ENCODE measurements at regions not wholly inside any gene's neighbourhood (a gene's known extent, or its start where the extent isn't known, plus 50 kb on each side); places are given as distances from the start of the nearest gene placed in this dataset.
"Not testable (repeated sequence)": the region's sequence is repeated elsewhere in the genome, so short reads cannot be mapped to it uniquely, and the experiment has no call there.

DNA sequence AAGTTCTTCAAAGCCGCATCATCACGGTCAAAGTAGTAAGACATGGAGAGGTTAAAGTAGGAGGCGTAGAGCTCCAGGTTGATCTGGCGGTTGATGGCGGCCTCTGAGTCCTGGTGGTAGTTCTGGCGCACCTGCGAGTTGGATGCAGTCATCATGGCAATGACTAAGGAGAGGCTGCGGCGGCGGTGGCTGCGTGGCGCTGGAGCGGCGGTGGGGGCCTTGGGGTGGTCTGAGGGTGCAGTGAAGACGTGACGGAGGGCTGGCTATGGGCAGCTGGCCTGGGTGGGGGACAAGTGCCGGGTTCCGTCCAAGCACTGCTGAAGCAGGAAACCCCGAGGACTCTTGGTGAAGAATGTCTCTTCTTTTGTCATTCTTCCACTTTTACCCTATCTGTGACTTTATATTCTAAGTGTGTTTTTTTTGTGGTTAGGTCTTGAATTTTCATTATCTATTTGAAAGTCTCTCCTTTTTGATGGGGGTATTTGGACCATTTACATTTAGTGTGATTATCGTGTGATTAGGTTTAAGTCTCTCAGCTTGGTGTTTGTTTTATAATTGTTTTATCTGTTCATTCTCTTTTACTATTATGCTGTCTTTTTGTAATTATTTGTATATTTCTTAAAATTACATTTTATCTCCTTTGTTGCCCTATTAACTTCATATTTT is 94.6 kb downstream of the TFAP2B start:
- Histone ChIP-seq H3K9me3 (ENCODE audit: control insufficient read depth, low read depth, low read length) (peaks cover 2% of the 10 kb centered on the region), H3K79me2 (ENCODE audit: control insufficient read depth, insufficient read depth, low read length) (no peaks in the 10 kb centered on the region), H3K27me3 (ENCODE audit: control insufficient read depth, extremely low read depth, insufficient read depth, low read length) (no peaks in the 10 kb centered on the region), H3K36me3 (ENCODE audit: control insufficient read depth in 2 of 2, extremely low read depth in 1 of 2, insufficient read depth in 2 of 2, low read length in 2 of 2) (no peaks in the 10 kb centered on the region), H4K20me1 (ENCODE audit: control insufficient read depth, extremely low read depth, insufficient read depth, low read length) (no peaks in the 10 kb centered on the region), H3K4me1 (ENCODE audit: control insufficient read depth, extremely low read depth, insufficient read depth, low read length) (no peaks in the 10 kb centered on the region), H3K4me3 (ENCODE audit: control insufficient read depth in 2 of 3, extremely low read depth in 1 of 3, insufficient read depth in 2 of 3, low read depth in 1 of 3, low read length in 3 of 3) (no peak overlapping the region), H3K27ac (ENCODE audit: control insufficient read depth, insufficient read depth, low read length) (no peak overlapping the region), H3K9ac (ENCODE audit: control insufficient read depth, extremely low read depth, insufficient read depth, low read length) (no peak overlapping the region), H3K9me1 (ENCODE audit: control insufficient read depth, extremely low read depth, insufficient read depth, low read length) (no peaks in the 10 kb centered on the region), H3K4me2 (ENCODE audit: control insufficient read depth, extremely low read depth, insufficient read depth, low read depth, low read length) (no peak overlapping the region), H2AFZ (ENCODE audit: control insufficient read depth, low read length) (no peak overlapping the region)
- FAIRE-seq (no peak), DNase-seq (ENCODE audit: low read depth, low spot score) (no peak)
- dilution Hi-C loops (cut with MboI; ENCODE audit: extremely low pct_ligation_motif_present, low sequenced_read_pairs), result no loop called here
- TF ChIP-seq EZH2 (IDR thresholded peaks at IDR 0.05; ENCODE audit: low read length), result no peak
- TF ChIP-seq, protein P1, sequence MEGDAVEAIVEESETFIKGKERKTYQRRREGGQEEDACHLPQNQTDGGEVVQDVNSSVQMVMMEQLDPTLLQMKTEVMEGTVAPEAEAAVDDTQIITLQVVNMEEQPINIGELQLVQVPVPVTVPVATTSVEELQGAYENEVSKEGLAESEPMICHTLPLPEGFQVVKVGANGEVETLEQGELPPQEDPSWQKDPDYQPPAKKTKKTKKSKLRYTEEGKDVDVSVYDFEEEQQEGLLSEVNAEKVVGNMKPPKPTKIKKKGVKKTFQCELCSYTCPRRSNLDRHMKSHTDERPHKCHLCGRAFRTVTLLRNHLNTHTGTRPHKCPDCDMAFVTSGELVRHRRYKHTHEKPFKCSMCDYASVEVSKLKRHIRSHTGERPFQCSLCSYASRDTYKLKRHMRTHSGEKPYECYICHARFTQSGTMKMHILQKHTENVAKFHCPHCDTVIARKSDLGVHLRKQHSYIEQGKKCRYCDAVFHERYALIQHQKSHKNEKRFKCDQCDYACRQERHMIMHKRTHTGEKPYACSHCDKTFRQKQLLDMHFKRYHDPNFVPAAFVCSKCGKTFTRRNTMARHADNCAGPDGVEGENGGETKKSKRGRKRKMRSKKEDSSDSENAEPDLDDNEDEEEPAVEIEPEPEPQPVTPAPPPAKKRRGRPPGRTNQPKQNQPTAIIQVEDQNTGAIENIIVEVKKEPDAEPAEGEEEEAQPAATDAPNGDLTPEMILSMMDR (optimal IDR thresholded peaks at IDR 0.05 in 1 of 3, IDR thresholded peaks at IDR 0.05 in 1 of 3, conservative IDR thresholded peaks at IDR 0.05 in 1 of 3; ENCODE audit: extremely low read depth in 1 of 3, insufficient read depth in 2 of 3, low read length in 3 of 3), result no peak

- H3K9ac ChIP-seq (ENCODE audit: control insufficient read depth, extremely low read depth, insufficient read depth, low read length); H4K20me1 ChIP-seq (ENCODE audit: control insufficient read depth, extremely low read depth, insufficient read depth, low read length); DNase-seq (ENCODE audit: low read depth, low spot score); H3K27me3 ChIP-seq (ENCODE audit: control insufficient read depth, extremely low read depth, insufficient read depth, low read length); FAIRE-seq; H2AFZ ChIP-seq (ENCODE audit: control insufficient read depth, low read length); dilution Hi-C loops (cut with MboI; ENCODE audit: extremely low pct_ligation_motif_present, low sequenced_read_pairs); H3K4me3 ChIP-seq (ENCODE audit: control insufficient read depth in 2 of 3, extremely low read depth in 1 of 3, insufficient read depth in 2 of 3, low read depth in 1 of 3, low read length in 3 of 3); H3K36me3 ChIP-seq (ENCODE audit: control insufficient read depth in 2 of 2, extremely low read depth in 1 of 2, insufficient read depth in 2 of 2, low read length in 2 of 2); H3K4me1 ChIP-seq (ENCODE audit: control insufficient read depth, extremely low read depth, insufficient read depth, low read length); H3K4me2 ChIP-seq (ENCODE audit: control insufficient read depth, extremely low read depth, insufficient read depth, low read depth, low read length); H3K27ac ChIP-seq (ENCODE audit: control insufficient read depth, insufficient read depth, low read length); H3K9me3 ChIP-seq (ENCODE audit: control insufficient read depth, low read depth, low read length); H3K79me2 ChIP-seq (ENCODE audit: control insufficient read depth, insufficient read depth, low read length); H3K9me1 ChIP-seq (ENCODE audit: control insufficient read depth, extremely low read depth, insufficient read depth, low read length): not testable (repeated sequence)
Observed at GRCh38 chr6:50921378-50921777, 102.7 kb downstream of the TFAP2B start.

DNA sequence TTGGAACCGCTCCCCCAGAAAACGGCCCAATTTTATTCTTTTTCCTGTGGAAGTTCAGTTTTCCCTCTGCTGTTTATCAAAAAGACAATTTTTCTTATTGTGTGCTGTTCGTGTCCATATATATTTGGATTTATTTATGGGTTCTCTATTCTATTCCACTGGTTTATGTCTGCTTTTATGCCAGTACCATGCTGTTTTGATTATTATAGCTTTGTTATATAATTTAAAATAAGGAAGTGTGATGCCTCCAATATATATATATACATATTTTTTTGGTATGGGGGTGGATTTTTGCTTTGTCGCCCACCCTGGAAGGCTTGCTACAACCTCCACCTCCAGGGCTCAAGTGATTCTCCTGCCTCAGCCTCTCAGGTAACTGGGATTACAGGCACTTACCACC is 103.3 kb downstream of the TFAP2B start:
- Histone ChIP-seq H2AFZ (ENCODE audit: control insufficient read depth, low read length) (no peak overlapping the region), H3K27ac (ENCODE audit: control insufficient read depth, insufficient read depth, low read length) (no peak overlapping the region), H4K20me1 (ENCODE audit: control insufficient read depth, extremely low read depth, insufficient read depth, low read length) (no peaks in the 10 kb centered on the region), H3K9ac (ENCODE audit: control insufficient read depth, extremely low read depth, insufficient read depth, low read length) (no peak overlapping the region), H3K27me3 (ENCODE audit: control insufficient read depth, extremely low read depth, insufficient read depth, low read length) (no peaks in the 10 kb centered on the region), H3K9me1 (ENCODE audit: control insufficient read depth, extremely low read depth, insufficient read depth, low read length) (no peaks in the 10 kb centered on the region), H3K4me3 (ENCODE audit: control insufficient read depth in 2 of 3, extremely low read depth in 1 of 3, insufficient read depth in 2 of 3, low read depth in 1 of 3, low read length in 3 of 3) (no peak overlapping the region), H3K79me2 (ENCODE audit: control insufficient read depth, insufficient read depth, low read length) (no peaks in the 10 kb centered on the region), H3K4me2 (ENCODE audit: control insufficient read depth, extremely low read depth, insufficient read depth, low read depth, low read length) (no peak overlapping the region), H3K4me1 (ENCODE audit: control insufficient read depth, extremely low read depth, insufficient read depth, low read length) (no peaks in the 10 kb centered on the region), H3K9me3 (ENCODE audit: control insufficient read depth, low read depth, low read length) (no peaks in the 10 kb centered on the region), H3K36me3 (ENCODE audit: control insufficient read depth in 2 of 2, extremely low read depth in 1 of 2, insufficient read depth in 2 of 2, low read length in 2 of 2) (no peaks in the 10 kb centered on the region)
- no peak for TF ChIP-seq EZH2 (IDR thresholded peaks at IDR 0.05; ENCODE audit: low read length)
- TF ChIP-seq, protein P1 (optimal IDR thresholded peaks at IDR 0.05 in 1 of 3, IDR thresholded peaks at IDR 0.05 in 1 of 3, conservative IDR thresholded peaks at IDR 0.05 in 1 of 3; ENCODE audit: extremely low read depth in 1 of 3, insufficient read depth in 2 of 3, low read length in 3 of 3), result no peak
- dilution Hi-C loops (cut with MboI; ENCODE audit: extremely low pct_ligation_motif_present, low sequenced_read_pairs), result no loop called here
- DNase-seq (ENCODE audit: low read depth, low spot score) (no peak), FAIRE-seq (no peak)

All from keratinocyte (primary cell).